DOHH2 (cell line): ENCODE measurements at regions not wholly inside any gene's neighbourhood (a gene's known extent, or its start where the extent isn't known, plus 50 kb on each side); places are given as distances from the start of the nearest gene placed in this dataset.

Experiments used
- H3F3A ChIP-seq: fragments of 200-600 bp; sonication (generic), shearing (Covaris generic); 2 replicates; pipeline ENCODE4 v1.6.0; 2016; ENCODE audit warnings: antibody characterized with exemption, mild to moderate bottlenecking; ENCODE audit not compliant: control insufficient read depth, insufficient read depth
- H3K27ac ChIP-seq: fragments of 200-600 bp; sonication (generic); 2 replicates; pipeline ENCODE4 v1.5.1; 2014; ENCODE audit warnings: low read depth, mild to moderate bottlenecking, low read length, moderate library complexity
- H3K27me3 ChIP-seq: fragments of 200-600 bp; sonication (generic); 2 replicates; pipeline ENCODE4 v1.6.1; 2014; ENCODE audit warnings: mild to moderate bottlenecking, low read length, mixed read lengths; ENCODE audit not compliant: control insufficient read depth
- H3K36me3 ChIP-seq: fragments of 200-600 bp; sonication (generic); 2 replicates; pipeline ENCODE4 v1.6.1; 2014; ENCODE audit warnings: mild to moderate bottlenecking, low read length, moderate library complexity, mixed read lengths; ENCODE audit not compliant: control insufficient read depth
- H3K4me1 ChIP-seq: fragments of 200-600 bp; sonication (generic); 2 replicates; pipeline ENCODE4 v1.6.1; 2014; ENCODE audit warnings: mild to moderate bottlenecking, low read length, mixed read lengths; ENCODE audit not compliant: control insufficient read depth
- H3K4me2 ChIP-seq: fragments of 200-600 bp; sonication (generic); 2 replicates; pipeline ENCODE4 v1.6.0; 2014; ENCODE audit warnings: mild to moderate bottlenecking, low read length, moderate library complexity
- H3K4me3 ChIP-seq: fragments of 200-600 bp; sonication (generic); 2 replicates; pipeline ENCODE4 v1.5.1; 2014; ENCODE audit warnings: mild to moderate bottlenecking, low read length, mixed read lengths
- H3K79me2 ChIP-seq: fragments of 200-600 bp; sonication (generic); 2 replicates; pipeline ENCODE4 v1.6.1; 2014; ENCODE audit warnings: mild to moderate bottlenecking, low read length, mixed read lengths; ENCODE audit not compliant: control insufficient read depth
- H3K9me2 ChIP-seq: fragments of 200-600 bp; sonication (generic); replicated peaks from 2 replicates; pipeline ENCODE4 v1.6.1; 2014; ENCODE audit warnings: mild to moderate bottlenecking, low read length, mixed read lengths; ENCODE audit not compliant: control insufficient read depth
- H3K9me3 ChIP-seq: fragments of 200-600 bp; sonication (generic); 2 replicates; pipeline ENCODE4 v1.6.1; 2014; ENCODE audit warnings: antibody characterized with exemption, low read length, mixed read lengths; ENCODE audit not compliant: control insufficient read depth, insufficient read depth
- H4K20me1 ChIP-seq: fragments of 200-600 bp; sonication (generic); 2 replicates; pipeline ENCODE4 v1.6.0; 2014; ENCODE audit warnings: low read depth, mild to moderate bottlenecking, antibody characterized with exemption, low read length, moderate library complexity; ENCODE audit not compliant: control insufficient read depth, insufficient read depth
- EZH2phosphoT487 ChIP-seq: fragments of 200-600 bp; sonication (generic); IDR thresholded peaks from 2 replicates; pipeline ENCODE4 v1.6.1; 2017; ENCODE audit warnings: borderline replicate concordance, mild to moderate bottlenecking, antibody characterized with exemption, low read length, moderate library complexity, mixed read lengths
- TF ChIP-seq, protein P1 (sequence below): fragments of 200-600 bp; sonication (generic); IDR thresholded peaks from one replicate; pipeline ENCODE4 v1.5.1; 2014; ENCODE audit warnings: antibody characterized with exemption, mild to moderate bottlenecking, low read depth, low read length; ENCODE audit not compliant: poor library complexity, severe bottlenecking

DNA sequence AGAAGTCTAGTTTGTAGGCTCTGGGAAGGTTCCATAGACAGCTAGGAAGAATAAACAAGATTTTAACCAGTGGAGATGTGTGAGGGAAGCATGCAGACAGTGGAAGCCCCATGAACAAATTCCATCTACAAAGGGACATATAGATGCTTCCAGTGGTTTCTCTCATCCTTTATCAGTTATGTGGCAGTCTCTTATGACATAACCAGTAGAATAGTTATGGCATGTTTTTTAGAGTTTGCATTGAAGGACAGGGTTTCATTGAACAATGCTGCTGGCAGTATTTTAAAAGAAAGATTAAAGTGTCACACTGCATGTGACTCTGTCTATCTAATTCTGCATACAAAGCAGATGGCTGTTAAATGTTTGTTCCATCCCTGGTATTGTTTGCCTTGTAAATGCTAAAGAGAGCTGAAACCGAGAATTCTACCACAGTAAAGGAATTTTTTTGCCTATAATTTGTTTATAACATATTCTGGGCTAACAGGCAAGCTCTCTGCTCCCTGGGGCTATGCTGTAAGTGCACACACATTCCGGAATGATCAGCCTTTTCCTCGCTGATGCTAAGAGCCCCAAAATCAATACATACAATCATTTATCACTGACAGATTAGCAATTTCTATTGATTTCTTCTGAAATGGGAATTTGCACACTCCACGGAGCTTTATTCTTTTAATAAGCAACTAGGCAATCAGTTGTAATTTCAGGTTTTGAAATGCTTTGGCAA, 76.8 kb upstream of the PELI1 start:
- no peaks in the 10 kb centered on the region for H3K27me3 ChIP-seq
- peaks cover 45% of the 10 kb centered on the region for H3K4me1 ChIP-seq
- H3K27ac ChIP-seq = no peak overlapping the region
- H4K20me1 ChIP-seq = no peaks in the 10 kb centered on the region
- no peaks in the 10 kb centered on the region for H3K79me2 ChIP-seq
- peaks cover 7% of the 10 kb centered on the region for H3F3A ChIP-seq
- TF ChIP-seq, protein P1, sequence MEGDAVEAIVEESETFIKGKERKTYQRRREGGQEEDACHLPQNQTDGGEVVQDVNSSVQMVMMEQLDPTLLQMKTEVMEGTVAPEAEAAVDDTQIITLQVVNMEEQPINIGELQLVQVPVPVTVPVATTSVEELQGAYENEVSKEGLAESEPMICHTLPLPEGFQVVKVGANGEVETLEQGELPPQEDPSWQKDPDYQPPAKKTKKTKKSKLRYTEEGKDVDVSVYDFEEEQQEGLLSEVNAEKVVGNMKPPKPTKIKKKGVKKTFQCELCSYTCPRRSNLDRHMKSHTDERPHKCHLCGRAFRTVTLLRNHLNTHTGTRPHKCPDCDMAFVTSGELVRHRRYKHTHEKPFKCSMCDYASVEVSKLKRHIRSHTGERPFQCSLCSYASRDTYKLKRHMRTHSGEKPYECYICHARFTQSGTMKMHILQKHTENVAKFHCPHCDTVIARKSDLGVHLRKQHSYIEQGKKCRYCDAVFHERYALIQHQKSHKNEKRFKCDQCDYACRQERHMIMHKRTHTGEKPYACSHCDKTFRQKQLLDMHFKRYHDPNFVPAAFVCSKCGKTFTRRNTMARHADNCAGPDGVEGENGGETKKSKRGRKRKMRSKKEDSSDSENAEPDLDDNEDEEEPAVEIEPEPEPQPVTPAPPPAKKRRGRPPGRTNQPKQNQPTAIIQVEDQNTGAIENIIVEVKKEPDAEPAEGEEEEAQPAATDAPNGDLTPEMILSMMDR = no peak
- no peak for TF ChIP-seq EZH2phosphoT487
- H3K9me2 ChIP-seq = no peaks in the 10 kb centered on the region
- H3K36me3 ChIP-seq = 0 out of 2 replicates have a peak, but pooled peaks cover 2% of the 10 kb centered on the region
- no peak overlapping the region; the same call in 1 of the 2 replicates for H3K4me3 ChIP-seq
- no peaks in the 10 kb centered on the region for H3K9me3 ChIP-seq
- peak overlapping the region; percentile 41; the same call in 1 of the 2 replicates for H3K4me2 ChIP-seq

DNA sequence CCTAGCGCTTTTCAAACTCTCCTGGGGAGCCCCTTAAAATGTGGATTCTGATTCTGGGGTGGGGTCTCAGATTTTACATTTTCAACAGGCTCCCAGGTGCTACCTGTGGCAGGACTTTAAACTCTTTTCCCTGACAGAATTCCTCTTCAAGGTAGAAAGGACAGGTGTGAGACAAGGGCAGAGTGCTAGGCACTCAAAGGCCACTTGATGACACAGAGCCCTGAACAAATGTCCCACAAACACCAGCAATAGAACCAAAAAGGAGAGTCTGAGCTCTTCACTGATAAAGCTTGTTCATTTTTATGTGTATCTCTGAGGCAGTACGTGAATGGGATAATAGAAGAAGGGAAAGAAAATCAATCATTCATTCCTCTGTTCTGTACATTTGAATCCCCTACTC, 77.7 kb upstream of the PELI1 start:
- Histone ChIP-seq H3K27ac (no peak overlapping the region), H3F3A (peaks cover 7% of the 10 kb centered on the region), H3K4me2 (no peak overlapping the region), H4K20me1 (no peaks in the 10 kb centered on the region), H3K36me3 (no peaks in the 10 kb centered on the region), H3K4me1 (peaks cover 40% of the 10 kb centered on the region), H3K4me3 (no peak overlapping the region), H3K27me3 (no peaks in the 10 kb centered on the region), H3K79me2 (no peaks in the 10 kb centered on the region), H3K9me3 (no peaks in the 10 kb centered on the region), H3K9me2 (no peaks in the 10 kb centered on the region)
- TF ChIP-seq EZH2phosphoT487 = no peak
- TF ChIP-seq, protein P1 = no peak

DNA sequence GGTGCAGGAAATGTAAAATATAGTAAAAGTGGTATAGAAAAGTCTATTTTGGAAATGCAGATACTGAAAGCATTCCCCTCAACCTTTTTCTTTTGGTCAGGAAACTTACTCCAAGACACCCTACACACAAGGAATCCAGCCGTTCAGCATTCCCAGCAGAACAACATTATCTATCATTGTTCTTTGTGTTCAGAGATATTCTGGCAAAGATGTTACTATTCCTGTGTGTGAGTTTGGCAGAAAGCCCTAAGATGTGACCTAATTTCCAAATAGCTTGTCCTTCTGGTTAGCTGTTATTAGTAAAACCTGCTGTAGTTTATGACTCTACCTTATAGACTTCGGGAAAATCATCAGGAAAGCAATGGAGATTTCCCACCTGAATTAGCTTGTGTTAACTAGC, 78.1 kb upstream of the PELI1 start:
- Histone ChIP-seq H3K9me2 (no peaks in the 10 kb centered on the region), H3K36me3 (no peaks in the 10 kb centered on the region), H3K27ac (no peak overlapping the region), H3K4me2 (no peak overlapping the region), H3K27me3 (no peaks in the 10 kb centered on the region), H3F3A (peaks cover 7% of the 10 kb centered on the region), H3K79me2 (no peaks in the 10 kb centered on the region), H4K20me1 (no peaks in the 10 kb centered on the region), H3K9me3 (no peaks in the 10 kb centered on the region), H3K4me3 (no peak overlapping the region), H3K4me1 (peaks cover 42% of the 10 kb centered on the region)
- no peak for TF ChIP-seq EZH2phosphoT487
- TF ChIP-seq, protein P1 = no peak
